HG03060 (cell line): ENCODE measurements at regions not wholly inside any gene's neighbourhood (a gene's known extent, or its start where the extent isn't known, plus 50 kb on each side); places are given as distances from the start of the nearest gene placed in this dataset.
"Not testable (repeated sequence)": the region's sequence is repeated elsewhere in the genome, so short reads cannot be mapped to it uniquely, and the experiment has no call there.

Experiments used
- ATAC-seq: cut with Tn5 transposase; IDR thresholded peaks from one replicate; pipeline ENCODE4 v1.9.1; 2021; ENCODE audit warnings: low read depth, moderate number of reproducible peaks; ENCODE audit not compliant: unreplicated experiment

- no peak for ATAC-seq
Observed at GRCh38 chr1:5141750-5142149, 487.3 kb downstream of the AJAP1 start.

- ATAC-seq: no peak
Observed at GRCh38 chr1:5140962-5141361, 486.6 kb downstream of the AJAP1 start.

GRCh38 chr1:5140136-5140535 is 485.7 kb downstream of the AJAP1 start:
- ATAC-seq: no peak

DNA sequence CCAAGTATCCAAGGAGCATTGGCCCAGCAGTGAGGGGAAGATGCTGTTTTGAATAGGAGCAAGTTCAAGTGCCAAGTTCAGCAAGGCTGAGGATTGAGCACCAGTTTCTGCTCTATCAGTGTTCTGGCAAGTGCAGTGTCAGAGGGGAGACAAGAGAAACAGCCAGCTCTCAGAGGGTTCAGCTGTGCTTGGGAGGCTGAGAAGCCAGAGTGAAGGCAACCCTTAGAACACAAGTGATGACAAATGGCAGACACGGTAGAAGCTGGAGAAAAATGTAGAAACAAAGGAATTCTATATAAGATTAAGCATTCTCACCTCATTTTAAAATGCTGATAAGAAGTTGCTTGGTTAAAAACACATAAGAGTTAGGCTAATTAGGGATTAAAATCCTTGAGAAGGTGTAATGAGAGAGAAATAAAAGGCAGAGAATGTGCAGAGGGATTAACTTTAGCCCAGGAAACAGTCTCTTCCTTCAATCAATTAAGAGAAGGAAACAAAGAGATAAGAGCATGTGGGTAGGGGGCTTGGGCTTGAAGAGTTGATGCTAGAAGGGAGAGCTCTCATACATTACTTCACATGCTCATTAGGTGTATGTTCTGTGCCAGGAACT is 475.4 kb downstream of the AJAP1 start:
- ATAC-seq: no peak

- ATAC-seq: no peak
Observed at GRCh38 chr1:5125208-5125607, 470.8 kb downstream of the AJAP1 start.

DNA sequence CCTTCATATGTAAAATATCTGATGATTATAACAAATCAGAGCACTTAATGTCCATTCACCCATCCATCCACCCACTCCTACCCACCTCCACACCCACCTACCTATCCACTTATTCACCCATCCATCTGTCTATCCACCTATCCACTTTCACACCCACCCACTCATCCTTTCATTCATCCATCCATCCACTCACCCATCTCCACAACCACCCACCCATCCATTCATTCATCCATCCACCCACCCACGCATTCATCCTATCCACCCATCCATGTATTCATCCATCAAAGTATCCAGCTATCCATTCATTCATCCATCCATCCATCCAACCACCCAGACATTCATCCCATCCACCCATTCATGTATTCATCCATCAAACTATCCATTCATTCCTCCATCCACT is 466.1 kb downstream of the AJAP1 start:
- no peak for ATAC-seq

DNA sequence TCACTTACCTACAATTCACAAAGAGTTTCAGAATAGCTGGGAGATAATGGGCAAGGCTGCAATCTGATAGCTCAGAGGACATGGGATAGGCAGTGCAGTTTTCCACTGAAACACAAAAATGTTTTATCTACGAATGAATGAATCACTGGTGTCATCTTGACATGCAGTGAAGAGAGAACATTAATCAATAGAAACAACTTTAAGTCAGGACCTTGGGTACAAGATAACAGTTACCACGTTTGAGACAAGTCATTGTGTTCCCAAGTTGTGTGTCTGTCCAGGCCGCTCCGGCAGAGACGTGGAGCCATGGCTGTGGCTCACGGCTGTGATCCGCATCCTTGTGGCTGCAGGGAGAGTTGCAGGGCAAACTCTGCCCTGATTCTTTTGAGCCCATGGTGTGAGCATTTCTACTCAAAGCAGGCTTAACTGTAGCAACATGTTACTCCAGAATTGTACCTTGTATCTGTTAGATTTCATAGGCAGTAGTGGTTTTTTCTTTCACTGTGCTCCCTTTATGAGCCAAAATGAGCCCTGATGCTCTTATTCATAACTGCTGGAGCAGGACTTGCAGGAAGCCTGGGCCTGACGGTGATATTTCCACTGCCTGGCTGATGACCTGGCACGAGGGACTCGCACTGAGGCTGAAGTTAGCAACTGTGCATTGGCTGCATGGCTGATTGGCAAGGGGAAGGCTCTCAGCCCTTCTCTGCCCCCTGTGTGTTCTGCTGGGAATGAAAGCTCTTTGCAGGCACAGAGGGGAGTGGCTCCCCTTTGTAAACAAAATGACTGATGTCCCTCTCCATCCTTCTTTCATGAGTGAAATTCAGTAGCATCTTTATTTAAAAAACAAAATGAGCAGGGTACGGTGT is 465.2 kb downstream of the AJAP1 start:
- ATAC-seq: no peak

DNA sequence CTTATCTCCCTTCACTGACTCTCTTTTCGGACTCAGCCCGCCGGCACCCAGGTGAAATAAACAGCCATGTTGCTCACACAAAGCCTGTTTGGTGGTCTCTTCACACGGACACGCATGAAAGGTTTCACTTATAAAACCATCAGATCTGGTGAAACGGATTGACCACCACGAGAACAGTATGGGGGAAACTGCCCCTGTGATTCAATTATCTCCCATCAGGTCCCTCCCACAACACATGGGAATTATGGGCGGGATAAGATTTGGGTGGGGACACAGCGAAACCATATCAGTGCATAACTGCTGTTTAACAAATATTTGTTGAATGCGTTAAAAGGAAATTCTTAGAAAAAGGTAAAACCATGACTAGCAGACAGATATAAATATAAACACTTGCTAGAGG is 464.4 kb downstream of the AJAP1 start:
- ATAC-seq: not testable (repeated sequence)

DNA sequence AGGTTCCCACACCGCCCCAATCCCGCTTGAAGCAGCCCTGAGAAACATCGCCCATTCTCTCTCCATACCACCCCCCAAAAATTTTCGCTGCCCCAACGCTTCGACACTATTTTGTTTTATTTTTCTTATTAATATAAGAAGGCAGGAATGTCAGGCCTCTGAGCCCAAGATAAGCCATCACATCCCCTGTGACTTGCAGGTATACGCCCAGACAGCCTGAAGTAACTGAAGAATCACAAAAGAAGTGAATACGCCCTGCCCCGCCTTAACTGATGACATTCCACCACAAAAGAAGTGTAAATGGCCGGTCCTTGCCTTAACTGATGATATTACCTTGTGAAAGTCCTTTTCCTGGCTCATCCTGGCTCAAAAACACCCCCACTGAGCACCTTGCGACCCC is 463.9 kb downstream of the AJAP1 start:
- not testable (repeated sequence) for ATAC-seq

- no peak for ATAC-seq
Observed at GRCh38 chr1:5111581-5111980, 457.2 kb downstream of the AJAP1 start.

DNA sequence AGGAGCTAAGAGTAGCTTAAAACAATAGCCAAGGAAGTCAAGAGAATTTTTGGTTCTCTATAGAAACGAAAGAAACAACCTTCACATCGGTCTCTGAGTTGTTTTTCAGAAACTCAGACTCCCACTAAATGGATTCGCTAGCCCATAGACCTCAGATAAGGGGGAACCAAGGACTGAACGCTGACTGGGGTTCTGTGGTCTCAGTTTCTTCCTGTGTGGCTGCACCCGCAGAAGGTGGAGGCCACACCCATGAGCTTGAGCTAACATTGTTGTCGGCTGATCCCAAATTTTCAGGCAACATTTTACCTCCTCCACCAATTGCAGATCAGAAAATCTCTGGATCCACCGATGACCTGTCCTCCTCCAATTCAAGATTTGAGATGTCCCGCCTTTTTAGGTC is 456.1 kb downstream of the AJAP1 start:
- no peak for ATAC-seq

- no peak for ATAC-seq
Observed at GRCh38 chr1:5109633-5110032, 455.2 kb downstream of the AJAP1 start.

- ATAC-seq: no peak
Observed at GRCh38 chr1:5108740-5109139, 454.3 kb downstream of the AJAP1 start.

DNA sequence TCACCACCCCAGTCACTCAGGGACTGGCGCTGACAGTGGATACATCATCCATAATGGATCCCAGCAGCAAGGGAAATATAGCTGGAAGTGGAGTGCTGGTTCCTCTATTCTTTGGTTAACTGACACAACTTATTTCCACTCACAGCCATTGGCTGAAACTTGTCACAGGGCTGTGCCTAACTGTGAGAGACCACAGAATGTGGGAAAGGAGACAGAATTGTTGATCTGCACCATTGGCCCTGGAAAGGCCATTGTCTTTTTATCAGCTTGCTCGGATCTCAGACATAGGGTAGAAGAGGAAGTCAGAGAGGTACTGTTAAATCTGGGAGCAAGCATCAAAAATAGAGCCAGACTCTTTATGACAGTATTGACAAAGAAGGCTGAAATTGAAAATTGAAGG is 451.3 kb downstream of the AJAP1 start:
- ATAC-seq: no peak

DNA sequence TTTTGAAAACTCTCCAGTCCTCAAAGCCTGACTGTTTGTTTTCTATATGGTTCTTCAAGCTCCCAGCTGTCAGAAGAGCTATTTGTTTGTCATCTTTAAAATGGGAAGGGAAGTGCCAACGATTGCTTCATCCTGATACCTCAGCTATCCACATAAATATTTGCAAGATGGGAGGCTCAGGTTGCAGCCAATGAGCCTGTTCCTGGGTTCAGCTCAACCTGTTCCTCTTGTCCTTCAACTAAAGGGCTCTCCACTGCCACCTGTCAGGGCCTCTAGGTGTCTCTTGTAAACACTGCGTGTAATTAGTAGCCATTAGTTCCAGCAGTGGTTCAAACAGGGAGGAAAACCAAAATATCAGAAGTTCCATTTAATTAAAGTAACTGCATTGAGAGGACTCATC is 445.1 kb downstream of the AJAP1 start:
- no peak for ATAC-seq

DNA sequence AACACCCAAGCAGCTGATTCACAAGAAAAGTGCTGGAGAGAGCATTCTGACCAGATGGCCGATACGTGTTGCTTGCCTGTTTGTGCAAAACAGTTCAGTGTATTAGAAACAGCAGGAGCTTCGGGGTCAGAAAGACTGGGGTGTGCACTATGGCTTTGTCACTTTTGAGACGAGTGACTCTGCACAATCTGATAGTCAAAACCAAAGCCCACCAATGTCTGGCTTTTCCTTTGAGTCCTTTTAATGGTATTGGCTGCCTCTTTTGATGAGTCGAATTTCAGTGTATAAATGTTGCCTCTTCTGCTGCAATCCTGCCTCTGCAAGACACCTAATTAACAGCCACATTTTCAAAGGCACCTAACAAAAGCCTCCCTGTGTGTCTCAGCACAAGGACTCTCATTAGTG is 444.6 kb downstream of the AJAP1 start:
- no peak for ATAC-seq

DNA sequence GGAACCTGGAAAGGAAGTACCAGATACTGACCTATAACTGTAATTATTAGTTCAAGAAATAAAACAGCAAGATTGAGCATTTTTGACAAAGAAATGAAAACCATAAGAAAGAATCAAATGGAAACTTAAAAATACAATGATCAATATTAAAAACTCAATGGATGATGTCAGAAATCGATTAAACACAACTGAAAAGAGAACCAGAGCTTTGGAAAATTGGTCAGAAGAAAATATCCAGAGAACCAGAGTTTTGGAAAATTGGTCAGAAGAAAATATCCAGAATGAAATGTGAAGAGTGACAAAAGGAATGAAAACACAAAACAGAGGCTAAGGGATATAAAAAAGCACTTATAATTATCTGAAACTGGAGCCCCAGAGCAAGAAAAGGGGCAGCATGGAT is 438.6 kb downstream of the AJAP1 start:
- ATAC-seq: no peak

DNA sequence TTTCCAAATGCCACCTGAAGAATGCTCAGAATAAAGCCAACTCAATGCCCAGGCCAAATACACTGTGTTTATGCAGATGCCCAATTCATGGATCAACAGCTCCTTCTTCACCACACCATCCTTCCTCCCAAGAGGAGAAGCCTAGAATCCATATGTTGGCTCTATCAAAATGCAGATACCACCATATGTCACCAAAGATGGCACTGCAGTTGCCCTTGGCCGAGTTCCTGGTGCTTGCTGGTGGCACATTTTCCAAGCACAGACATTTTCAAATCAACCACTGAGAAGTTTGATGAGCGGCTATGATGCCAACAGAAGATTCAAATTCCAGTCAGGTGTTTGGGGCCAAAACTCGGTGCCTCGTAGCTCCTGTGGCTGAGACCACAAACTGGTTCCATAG is 430.3 kb downstream of the AJAP1 start:
- ATAC-seq: no peak

DNA sequence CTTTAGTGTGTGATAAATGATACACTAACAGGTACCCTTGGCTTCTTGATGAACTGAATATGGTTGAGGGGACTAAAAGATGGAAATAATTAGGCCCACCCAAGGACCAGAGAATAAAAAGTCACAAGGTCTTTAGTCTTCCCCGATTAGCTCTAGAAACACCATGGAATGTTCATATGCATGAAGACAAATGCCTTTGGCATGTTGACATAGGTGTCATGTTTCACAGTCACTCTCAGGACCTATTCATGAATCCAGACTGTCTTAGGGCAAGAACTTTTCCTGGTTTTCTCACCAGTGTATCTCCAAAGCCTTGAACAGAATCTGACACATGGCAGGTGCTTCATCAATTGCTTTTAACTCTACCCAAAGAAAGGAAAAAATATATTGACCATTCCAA is 412.8 kb downstream of the AJAP1 start:
- ATAC-seq: no peak

- no peak for ATAC-seq
Observed at GRCh38 chr1:5053744-5054143, 399.3 kb downstream of the AJAP1 start.

GRCh38 chr1:5029136-5029535 is 374.7 kb downstream of the AJAP1 start:
- ATAC-seq: no peak

DNA sequence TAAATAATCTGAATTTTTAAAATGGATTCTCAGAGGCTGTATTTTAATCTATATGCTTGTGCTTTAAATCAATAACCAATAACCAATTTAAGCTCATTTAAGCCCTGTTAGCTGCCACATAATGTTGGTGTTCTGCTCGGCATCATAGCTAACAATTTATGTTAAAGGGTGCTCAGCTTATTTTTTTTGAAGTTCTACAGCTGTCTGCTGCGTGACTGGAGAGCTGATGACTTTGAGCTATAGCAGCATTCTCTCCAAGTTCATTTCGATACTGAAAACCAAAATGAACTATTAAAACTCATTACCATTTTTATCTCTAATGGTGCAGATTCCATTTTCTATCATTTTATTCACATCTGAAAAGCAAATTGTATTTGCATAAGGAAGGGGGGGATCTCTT is 357.8 kb downstream of the AJAP1 start:
- ATAC-seq: no peak
